NCI-H2107 treated with DMSO at 0.1 percent for 48 hours (cell line): ENCODE measurements at regions not wholly inside any gene's neighbourhood (a gene's known extent, or its start where the extent isn't known, plus 50 kb on each side); places are given as distances from the start of the nearest gene placed in this dataset.
"Not testable (repeated sequence)": the region's sequence is repeated elsewhere in the genome, so short reads cannot be mapped to it uniquely, and the experiment has no call there.

Source experiments
- DNase-seq: peaks from one replicate; lab custom pipeline; 2025; ENCODE audit not compliant: unreplicated experiment; lab: John Stamatoyannopoulos, UW

- DNase-seq, result no peak
Measured at GRCh38 chr13:37475966-37476365, 122.6 kb downstream of the POSTN start.

- DNase-seq, result no peak
Measured at GRCh38 chr13:37475151-37475550, 123.4 kb downstream of the POSTN start.

GRCh38 chr13:37473035-37473434, 125.5 kb downstream of the POSTN start:
- no peak for DNase-seq

GRCh38 chr13:37472266-37472665, 126.3 kb downstream of the POSTN start:
- DNase-seq, result not testable (repeated sequence)

- DNase-seq, result no peak
Measured at GRCh38 chr13:37460166-37460565, 138.4 kb downstream of the POSTN start.

- no peak for DNase-seq
Measured at GRCh38 chr13:37457612-37458011, 141.0 kb downstream of the POSTN start.

GRCh38 chr13:37456506-37456905, 142.1 kb downstream of the POSTN start:
- DNase-seq, result no peak

- DNase-seq, result no peak
Measured at GRCh38 chr13:37456041-37456440, 142.5 kb downstream of the POSTN start.

GRCh38 chr13:37453246-37453645, 145.3 kb downstream of the POSTN start:
- DNase-seq, result no peak

GRCh38 chr13:37450276-37450675, 148.3 kb downstream of the POSTN start:
- no peak for DNase-seq

- DNase-seq, result no peak
Measured at GRCh38 chr13:37448153-37448552, 150.4 kb downstream of the POSTN start.

GRCh38 chr13:37446503-37446902, 152.1 kb downstream of the POSTN start:
- no peak for DNase-seq

- no peak for DNase-seq
Measured at GRCh38 chr13:37443538-37443937, 155.0 kb downstream of the POSTN start.

- DNase-seq, result no peak
Measured at GRCh38 chr13:37442996-37443395, 155.6 kb downstream of the POSTN start.

GRCh38 chr13:37435881-37436280, 162.7 kb downstream of the POSTN start:
- DNase-seq, result no peak

GRCh38 chr13:37433086-37433485, 165.5 kb downstream of the POSTN start:
- DNase-seq, result no peak

- DNase-seq, result no peak
Measured at GRCh38 chr13:37429976-37430375, 168.6 kb downstream of the POSTN start.

GRCh38 chr13:37427843-37428494, 170.6 kb downstream of the POSTN start:
- DNase-seq, result no peak

- DNase-seq, result no peak
Measured at GRCh38 chr13:37418490-37418889, 180.1 kb downstream of the POSTN start.

GRCh38 chr13:37417060-37417441, 181.5 kb downstream of the POSTN start:
- no peak for DNase-seq

- DNase-seq, result no peak
Measured at GRCh38 chr13:37416291-37417059, 182.1 kb downstream of the POSTN start.

GRCh38 chr13:37413161-37413560, 185.4 kb downstream of the POSTN start:
- DNase-seq, result no peak
